Heart left ventricle (tissue), 13 donors: ENCODE measurements at regions not wholly inside any gene's neighbourhood (a gene's known extent, or its start where the extent isn't known, plus 50 kb on each side); places are given as distances from the start of the nearest gene placed in this dataset.

Source experiments
- CTCF ChIP-seq, 12 donors: fragments of 200-600 bp; sonication (generic) in 4 of 12; IDR thresholded peaks; one replicate each; pipeline versions ENCODE4 v1.5.0 to v1.8.0; 2018 to 2022; ENCODE audit warnings: antibody characterized with exemption in 12 of 12, mild to moderate bottlenecking in 5 of 12
- POLR2A ChIP-seq, 2 donors: fragments of 450-650 bp; IDR thresholded peaks; one replicate each; pipeline ENCODE4 v1.6.1; 2017; ENCODE audit warnings: antibody characterized with exemption in 2 of 2, mild to moderate bottlenecking in 2 of 2, moderate library complexity in 2 of 2
- donor health status: ischemic (EF 13 %, LVEDD 7.1; RV severe dilation, severe dysfunction).
- donor health status: DM: no; HTN: yes; CAD: no.
- donor health status: DM: no; HTN: no; CAD: no.
- donor health status: ischemic (EF 25% LVEDD 6.9; RV normal size, moderate dysfunction).
- donor health status: ischemic (EF 25% LVEDD 5.7; RV mildly dilated, moderate dysfunction).
- donor health status: ischemic (EF 35%, LVEDD 5.7; RV mildly dilated, moderate dysfunction).
- donor health status: nonischemic (EF 11% LVEDD 7.7; RV severe dilation, severe dysfunction).
- donor health status: DM: yes; HTN: yes; CAD: no.
- donor health status: PGD.
- donor health status: ischemic (EF 29% LVEDD 5.4; RV normal size, mild dysfunction).
- donor health status: nonischemic (EF 23%, LVEDD 6.1; RV moderate dilation, normal function).

GRCh38 chr6:44554194-44554593 is 166.7 kb downstream of the CDC5L start:
- TF ChIP-seq CTCF (IDR thresholded peaks at IDR 0.05) (no peak), POLR2A (IDR thresholded peaks at IDR 0.05) (no peak)
